OCI-LY7 (cell line): ENCODE measurements at regions not wholly inside any gene's neighbourhood (a gene's known extent, or its start where the extent isn't known, plus 50 kb on each side); places are given as distances from the start of the nearest gene placed in this dataset.

Experiments
- BruUV-seq: library from RNA; stranded (reverse); fragments of 400-500 nt; replicated peaks from 2 replicates; lab custom pipeline; 2021; lab: Mats Ljungman, UMichigan
- CTCF ChIA-PET: fragments of 300-600 bp; sonication (Branson Sonifier 250); formaldehyde crosslinking; loops from one replicate; lab custom pipeline; 2022; ENCODE audit warnings: antibody characterized with exemption; ENCODE audit not compliant: unreplicated experiment; lab: Charles Lee
- POLR2A ChIA-PET: fragments of 300-600 bp; sonication (Branson Sonifier 250); formaldehyde crosslinking; loops from one replicate; lab custom pipeline; 2022; ENCODE audit warnings: antibody characterized with exemption; lab: Charles Lee
- DNase-seq: peaks from one replicate; pipeline ENCODE4 v3.0.0-alpha.2; 2015; ENCODE audit warnings: low spot score
- H2AFZ ChIP-seq: fragments of 200-600 bp; sonication (generic), shearing (Covaris generic); 2 replicates; pipeline ENCODE4 v1.6.1; 2014; ENCODE audit warnings: mild to moderate bottlenecking, antibody characterized with exemption, low read length, moderate library complexity
- H3K27ac ChIP-seq: fragments of 200-600 bp; sonication (generic); 2 replicates; pipeline ENCODE4 v1.5.1; 2014; ENCODE audit warnings: mixed run types, low read depth, mild to moderate bottlenecking, moderate library complexity, low read length, inconsistent platforms; ENCODE audit not compliant: poor library complexity, severe bottlenecking
- H3K36me3 ChIP-seq: fragments of 200-600 bp; sonication (generic); 2 replicates; pipeline ENCODE4 v1.6.1; 2014; ENCODE audit warnings: mild to moderate bottlenecking, antibody characterized with exemption, low read length, moderate library complexity, mixed read lengths; ENCODE audit not compliant: insufficient read depth
- H3K4me1 ChIP-seq: fragments of 200-600 bp; sonication (generic); 2 replicates; pipeline ENCODE4 v1.5.1; 2014; ENCODE audit warnings: mild to moderate bottlenecking, low read length; ENCODE audit not compliant: insufficient read depth, poor library complexity, severe bottlenecking
- H3K4me2 ChIP-seq: fragments of 200-600 bp; sonication (generic); 2 replicates; pipeline ENCODE4 v1.6.1; 2014; ENCODE audit warnings: mild to moderate bottlenecking, low read length
- H3K4me3 ChIP-seq: fragments of 200-600 bp; sonication (generic); 2 replicates; pipeline ENCODE4 v1.5.1; 2014; ENCODE audit warnings: mild to moderate bottlenecking, low read depth, low read length; ENCODE audit not compliant: poor library complexity, severe bottlenecking
- H3K79me2 ChIP-seq: fragments of 200-600 bp; sonication (generic); 2 replicates; pipeline ENCODE4 v1.6.1; 2016; ENCODE audit warnings: low read depth, mild to moderate bottlenecking, low read length, moderate library complexity, mixed read lengths; ENCODE audit not compliant: insufficient read depth
- H3K9me2 ChIP-seq: fragments of 200-600 bp; sonication (generic); 2 replicates; pipeline ENCODE4 v1.6.1; 2016; ENCODE audit warnings: mild to moderate bottlenecking, low read length, mixed read lengths; ENCODE audit not compliant: insufficient read depth
- H3K9me3 ChIP-seq: fragments of 200-600 bp; sonication (generic); 2 replicates; pipeline ENCODE4 v1.6.1; 2014; ENCODE audit warnings: mild to moderate bottlenecking, mixed run types, low read length, mixed read lengths
- H4K20me1 ChIP-seq: fragments of 200-600 bp; sonication (generic); 2 replicates; pipeline ENCODE4 v1.6.1; 2014; ENCODE audit warnings: mild to moderate bottlenecking, antibody characterized with exemption, low read length, moderate library complexity, mixed read lengths; ENCODE audit not compliant: insufficient read depth
- EZH2phosphoT487 ChIP-seq: fragments of 200-600 bp; sonication (generic); IDR thresholded peaks from 2 replicates; pipeline ENCODE4 v1.6.1; 2018; ENCODE audit warnings: low read depth, borderline replicate concordance, mild to moderate bottlenecking, mixed run types, antibody characterized with exemption, low read length, moderate library complexity, mixed read lengths
- intact Hi-C: fragments of 100-400 bp; cut with micrococcal nuclease; formaldehyde crosslinking; loops from one replicate; pipeline ENCODE4 v1.10.0; 2022; ENCODE audit not compliant: unreplicated experiment
- TF ChIP-seq, protein P1 (sequence below): fragments of 200-600 bp; sonication (generic); conservative IDR thresholded peaks from 2 replicates; pipeline ENCODE4 v1.5.1; 2014; ENCODE audit warnings: mild to moderate bottlenecking, antibody characterized with exemption, low read length, moderate library complexity, mixed read lengths

DNA sequence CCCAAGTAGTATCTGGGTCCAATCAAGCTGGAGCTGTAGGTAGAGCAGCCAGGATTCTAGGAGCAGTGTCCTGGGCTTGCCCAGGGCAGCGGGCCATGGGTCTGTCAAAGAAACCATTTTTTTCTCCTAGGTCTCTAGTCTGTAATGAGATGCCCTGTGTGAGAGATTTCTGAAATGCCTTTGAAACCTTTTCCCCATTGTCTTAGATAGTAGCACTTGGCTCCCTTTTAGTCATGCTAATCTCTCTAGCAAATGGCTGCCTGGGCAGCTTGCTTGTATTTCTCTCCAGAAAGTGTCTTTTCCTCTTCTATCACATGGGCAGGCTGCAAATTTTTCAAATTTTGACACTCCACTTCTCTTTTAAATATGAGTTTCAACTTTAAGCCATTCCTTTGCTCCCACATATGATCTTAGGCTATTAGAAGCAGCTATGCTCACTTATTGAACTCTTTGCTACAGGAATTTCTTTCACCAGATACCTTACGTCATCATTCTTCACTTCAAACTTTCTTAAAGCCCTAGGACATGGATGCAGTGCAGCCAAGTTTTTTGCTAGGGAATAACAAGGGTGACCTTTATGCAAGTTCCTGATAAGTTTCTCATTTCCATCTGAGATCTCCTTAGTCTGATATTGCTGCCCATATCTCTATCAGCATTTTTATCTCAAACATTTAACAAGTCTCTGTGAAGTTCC is 890.2 kb upstream of the VRK2 start:
- Histone ChIP-seq H2AFZ (no peak overlapping the region), H3K4me1 (no peaks in the 10 kb centered on the region), H3K27ac (no peak overlapping the region), H3K36me3 (no peaks in the 10 kb centered on the region), H3K79me2 (no peaks in the 10 kb centered on the region), H3K9me2 (no peaks in the 10 kb centered on the region), H3K9me3 (no peaks in the 10 kb centered on the region), H4K20me1 (no peaks in the 10 kb centered on the region), H3K4me2 (no peak overlapping the region), H3K4me3 (no peak overlapping the region)
- DNase-seq, result no peak
- intact Hi-C loops, result no loop called here
- no TSS peak for BruUV-seq
- POLR2A ChIA-PET, result no interaction called here
- CTCF ChIA-PET, result no interaction called here
- TF ChIP-seq, protein P1, sequence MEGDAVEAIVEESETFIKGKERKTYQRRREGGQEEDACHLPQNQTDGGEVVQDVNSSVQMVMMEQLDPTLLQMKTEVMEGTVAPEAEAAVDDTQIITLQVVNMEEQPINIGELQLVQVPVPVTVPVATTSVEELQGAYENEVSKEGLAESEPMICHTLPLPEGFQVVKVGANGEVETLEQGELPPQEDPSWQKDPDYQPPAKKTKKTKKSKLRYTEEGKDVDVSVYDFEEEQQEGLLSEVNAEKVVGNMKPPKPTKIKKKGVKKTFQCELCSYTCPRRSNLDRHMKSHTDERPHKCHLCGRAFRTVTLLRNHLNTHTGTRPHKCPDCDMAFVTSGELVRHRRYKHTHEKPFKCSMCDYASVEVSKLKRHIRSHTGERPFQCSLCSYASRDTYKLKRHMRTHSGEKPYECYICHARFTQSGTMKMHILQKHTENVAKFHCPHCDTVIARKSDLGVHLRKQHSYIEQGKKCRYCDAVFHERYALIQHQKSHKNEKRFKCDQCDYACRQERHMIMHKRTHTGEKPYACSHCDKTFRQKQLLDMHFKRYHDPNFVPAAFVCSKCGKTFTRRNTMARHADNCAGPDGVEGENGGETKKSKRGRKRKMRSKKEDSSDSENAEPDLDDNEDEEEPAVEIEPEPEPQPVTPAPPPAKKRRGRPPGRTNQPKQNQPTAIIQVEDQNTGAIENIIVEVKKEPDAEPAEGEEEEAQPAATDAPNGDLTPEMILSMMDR, result no peak
- no peak for TF ChIP-seq EZH2phosphoT487

DNA sequence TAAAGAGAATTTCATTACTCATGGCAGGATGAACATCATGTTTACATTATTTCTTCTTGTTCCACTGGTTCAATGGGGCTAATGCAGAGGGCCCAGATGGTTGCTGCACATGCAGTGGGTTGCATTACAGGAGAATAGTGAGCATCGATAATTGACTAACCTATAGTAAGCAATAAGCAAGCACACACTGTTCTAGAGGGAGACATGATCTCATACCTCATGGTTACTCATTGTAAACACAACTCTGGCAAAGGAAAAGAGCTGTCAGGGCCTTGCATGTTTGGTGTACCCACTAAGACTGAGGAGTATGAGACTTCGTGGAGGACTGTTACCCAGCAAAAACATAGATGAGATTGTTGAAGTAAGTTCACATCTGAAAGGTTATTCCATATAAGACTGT is 885.6 kb upstream of the VRK2 start:
- H3K4me2 ChIP-seq, result no peak overlapping the region
- no peak overlapping the region for H3K4me3 ChIP-seq
- H3K79me2 ChIP-seq, result no peaks in the 10 kb centered on the region
- no peak for DNase-seq
- no peaks in the 10 kb centered on the region for H3K9me3 ChIP-seq
- H3K27ac ChIP-seq, result no peak overlapping the region
- no TSS peak for BruUV-seq
- POLR2A ChIA-PET, result no interaction called here
- H3K4me1 ChIP-seq, result no peaks in the 10 kb centered on the region
- no peaks in the 10 kb centered on the region for H3K36me3 ChIP-seq
- no peaks in the 10 kb centered on the region for H4K20me1 ChIP-seq
- TF ChIP-seq, protein P1, result no peak
- no peak for TF ChIP-seq EZH2phosphoT487
- CTCF ChIA-PET, result no interaction called here
- H3K9me2 ChIP-seq, result no peaks in the 10 kb centered on the region
- no peak overlapping the region for H2AFZ ChIP-seq
- intact Hi-C loops, result no loop called here

DNA sequence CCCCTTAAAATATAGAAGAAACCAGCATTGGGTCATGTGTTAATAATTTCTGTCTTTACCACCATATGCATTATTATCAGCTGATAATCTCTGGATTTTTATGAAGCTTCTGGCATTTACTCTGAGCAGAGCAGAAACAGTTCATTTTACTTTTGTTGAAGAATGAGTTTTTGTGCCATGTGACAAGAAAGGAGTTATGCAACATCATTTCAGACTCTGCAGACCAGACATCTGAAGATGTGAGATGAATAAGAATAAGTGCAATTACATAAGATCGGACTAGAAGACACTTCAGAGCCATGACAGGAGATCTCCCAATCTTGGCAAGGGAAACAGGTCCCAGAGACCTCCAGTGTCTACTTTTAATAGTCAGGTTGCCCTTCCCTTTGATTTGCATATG is 869.4 kb upstream of the VRK2 start:
- intact Hi-C loops, result no loop called here
- TF ChIP-seq, protein P1, result no peak
- TF ChIP-seq EZH2phosphoT487, result no peak
- no peak for DNase-seq
- Histone ChIP-seq H3K79me2 (no peaks in the 10 kb centered on the region), H3K4me1 (no peaks in the 10 kb centered on the region), H3K36me3 (no peaks in the 10 kb centered on the region), H2AFZ (no peak overlapping the region), H3K27ac (no peak overlapping the region), H3K9me2 (no peaks in the 10 kb centered on the region), H3K9me3 (no peaks in the 10 kb centered on the region), H3K4me2 (no peak overlapping the region), H4K20me1 (no peaks in the 10 kb centered on the region), H3K4me3 (no peak overlapping the region)
- ChIA-PET POLR2A (no interaction called here), CTCF (no interaction called here)
- no TSS peak for BruUV-seq
